ENCODE measurements at regions not wholly inside any gene's neighbourhood (a gene's known extent, or its start where the extent isn't known, plus 50 kb on each side); places are given as distances from the start of the nearest gene placed in this dataset.
A peak's percentile ranks its signal among the peaks of the same experiment; 100 is the strongest.

GRCh38 chr12:107349008-107349747, 255.8 kb upstream of the CRY1 start:
- DNase-seq, result no peak

- no peak for DNase-seq
Measured at GRCh38 chr12:107349839-107350238, 256.5 kb upstream of the CRY1 start.

GRCh38 chr12:107351109-107351508, 257.8 kb upstream of the CRY1 start:
- DNase-seq, result no peak

GRCh38 chr12:107351713-107352112, 258.4 kb upstream of the CRY1 start:
- no peak for DNase-seq

GRCh38 chr12:107352347-107353081, 259.2 kb upstream of the CRY1 start:
- peak; percentile 64 to 65 for DNase-seq

- no peak for DNase-seq
Measured at GRCh38 chr12:107353312-107353711, 260.0 kb upstream of the CRY1 start.

GRCh38 chr12:107355004-107355565, 261.7 kb upstream of the CRY1 start:
- DNase-seq, result no peak

- no peak for DNase-seq
Measured at GRCh38 chr12:107355612-107356011, 262.3 kb upstream of the CRY1 start.

- no peak for DNase-seq
Measured at GRCh38 chr12:107356266-107356936, 263.1 kb upstream of the CRY1 start.

GRCh38 chr12:107356937-107357295, 263.6 kb upstream of the CRY1 start:
- DNase-seq, result no peak

- DNase-seq, result no peak
Measured at GRCh38 chr12:107359382-107359781, 266.0 kb upstream of the CRY1 start.

- DNase-seq, result no peak
Measured at GRCh38 chr12:107360033-107360432, 266.7 kb upstream of the CRY1 start.

GRCh38 chr12:107360482-107360881, 267.1 kb upstream of the CRY1 start:
- no peak for DNase-seq

- DNase-seq, result no peak
Measured at GRCh38 chr12:107361970-107362369, 268.6 kb upstream of the CRY1 start.

- DNase-seq, result no peak
Measured at GRCh38 chr12:107362960-107363359, 269.6 kb upstream of the CRY1 start.

GRCh38 chr12:107364875-107365518, 271.6 kb upstream of the CRY1 start:
- no peak for DNase-seq

- no peak for DNase-seq
Measured at GRCh38 chr12:107365703-107366102, 272.4 kb upstream of the CRY1 start.

- DNase-seq, result no peak
Measured at GRCh38 chr12:107366322-107366721, 273.0 kb upstream of the CRY1 start.

GRCh38 chr12:107368586-107368985, 275.2 kb upstream of the CRY1 start:
- DNase-seq, result no peak

- DNase-seq, result no peak
Measured at GRCh38 chr12:107369006-107369405, 275.7 kb upstream of the CRY1 start.

- DNase-seq, result peak in 1 of 2 donors; percentile 10
Measured at GRCh38 chr12:107369679-107370078, 276.3 kb upstream of the CRY1 start.

GRCh38 chr12:107372229-107372658, 278.9 kb upstream of the CRY1 start:
- peak in 1 of 2 donors; percentile 19 for DNase-seq

Data from inflammatory macrophage (primary cell).